ENCODE measurements at regions not wholly inside any gene's neighbourhood (a gene's known extent, or its start where the extent isn't known, plus 50 kb on each side); places are given as distances from the start of the nearest gene placed in this dataset.

DNA sequence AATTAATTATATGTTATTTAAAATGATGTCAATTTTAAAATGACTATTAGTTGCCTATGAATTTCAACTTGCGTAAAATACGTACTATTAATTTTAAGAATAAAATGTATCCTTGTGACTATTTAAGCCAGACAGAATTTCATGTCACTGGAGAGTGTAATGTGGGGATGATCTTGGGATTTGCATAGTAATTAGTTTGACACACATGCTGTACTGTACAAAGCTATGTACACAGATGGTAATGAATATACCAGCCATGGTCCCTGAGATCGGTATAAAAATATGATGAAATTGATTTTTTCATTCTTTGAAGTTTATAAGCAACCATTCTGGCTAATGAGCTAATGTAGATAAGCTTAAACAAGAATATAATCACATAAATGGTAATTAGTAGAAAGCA lies 134.4 kb upstream of the ROBO1 start:
- Mint-ChIP-seq H3K36me3 (ENCODE audit: insufficient read depth) (no peaks in the 10 kb centered on the region), H3K4me1 (ENCODE audit: low read depth in 2 of 2) (no peaks in the 10 kb centered on the region), H3K4me3 (no peak overlapping the region), H3K9me3 (peaks cover 12 to 23% of the 10 kb centered on the region in 2 donors), H3K27ac (no peak overlapping the region), H3K27me3 (no peaks in the 10 kb centered on the region)
- DNase-seq: no peak
- ATAC-seq (replicated peaks): no peak

DNA sequence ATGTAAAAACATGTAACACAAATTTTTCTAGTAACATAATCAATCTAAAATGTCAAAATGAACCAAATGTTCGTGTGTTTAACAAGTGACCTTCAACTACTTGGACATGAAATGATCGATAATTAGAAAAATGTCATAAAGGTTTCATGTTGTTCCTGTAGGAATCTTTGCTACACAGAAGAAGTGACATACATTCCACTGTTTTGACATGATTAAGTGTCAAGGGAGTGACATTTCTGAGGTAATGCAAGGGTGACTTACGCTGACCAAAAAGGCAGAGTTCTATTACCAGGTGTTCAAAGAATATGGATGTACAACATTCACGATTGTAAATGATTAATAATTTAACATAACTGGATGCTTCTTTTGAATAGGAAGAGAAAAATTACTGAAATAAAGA lies 131.1 kb upstream of the ROBO1 start:
- no peaks in the 10 kb centered on the region for H3K27me3 Mint-ChIP-seq
- H3K27ac Mint-ChIP-seq: no peak overlapping the region
- ATAC-seq (replicated peaks) (no peak), DNase-seq (no peak)
- H3K36me3 Mint-ChIP-seq (ENCODE audit: insufficient read depth): no peaks in the 10 kb centered on the region
- no peaks in the 10 kb centered on the region for H3K4me1 Mint-ChIP-seq (ENCODE audit: low read depth in 2 of 2)
- H3K9me3 Mint-ChIP-seq: peaks cover 10 to 16% of the 10 kb centered on the region in 2 donors
- no peak overlapping the region for H3K4me3 Mint-ChIP-seq

DNA sequence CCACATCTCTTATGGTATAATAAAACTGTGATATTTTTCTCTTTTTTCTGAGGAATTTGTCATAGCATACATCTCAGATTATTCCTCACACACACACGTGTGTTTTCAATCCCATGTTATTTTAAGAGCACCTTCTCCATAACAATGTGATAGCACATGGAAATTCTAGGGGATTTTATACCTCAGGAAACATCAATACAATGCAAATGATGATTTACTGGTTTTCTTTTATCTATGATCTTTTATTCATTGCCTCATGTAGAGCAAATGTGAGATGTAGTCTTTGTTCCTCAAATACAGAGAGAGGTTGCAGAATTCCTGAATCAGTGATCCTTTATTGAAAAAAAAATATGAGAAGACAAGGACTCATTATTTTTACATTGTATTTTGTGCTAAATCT lies 128.3 kb upstream of the ROBO1 start:
- Mint-ChIP-seq H3K27ac (no peak overlapping the region), H3K36me3 (ENCODE audit: insufficient read depth) (no peaks in the 10 kb centered on the region), H3K4me1 (ENCODE audit: low read depth in 2 of 2) (no peaks in the 10 kb centered on the region), H3K4me3 (no peak overlapping the region), H3K27me3 (no peaks in the 10 kb centered on the region), H3K9me3 (peaks cover 9 to 12% of the 10 kb centered on the region in 2 donors)
- ATAC-seq (replicated peaks) (no peak), DNase-seq (no peak)

DNA sequence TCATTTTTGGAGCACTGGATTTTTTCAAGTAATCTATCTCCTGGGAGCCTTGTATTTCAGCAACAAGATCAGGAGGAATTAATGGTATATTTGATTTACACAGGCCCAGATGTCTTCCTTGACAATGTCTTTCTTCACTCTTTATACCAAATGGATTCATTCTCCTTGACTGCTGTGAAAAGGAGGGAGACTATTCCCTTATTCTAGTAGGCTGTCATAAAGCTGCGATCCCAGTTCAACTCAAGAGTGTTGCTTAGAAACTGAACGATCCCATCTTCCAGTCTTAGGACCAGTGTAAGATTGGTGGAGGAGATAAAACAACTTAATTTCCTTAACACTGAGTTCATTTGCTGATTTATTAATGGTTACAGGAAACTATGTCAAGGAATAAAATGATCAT lies 119.4 kb upstream of the ROBO1 start:
- no peak overlapping the region for H3K27ac Mint-ChIP-seq
- no peaks in the 10 kb centered on the region for H3K36me3 Mint-ChIP-seq (ENCODE audit: insufficient read depth)
- H3K27me3 Mint-ChIP-seq: no peaks in the 10 kb centered on the region
- ATAC-seq (replicated peaks) (no peak), DNase-seq (no peak)
- no peak overlapping the region for H3K4me3 Mint-ChIP-seq
- H3K4me1 Mint-ChIP-seq (ENCODE audit: low read depth in 2 of 2): no peaks in the 10 kb centered on the region
- peaks cover 0 to 3% of the 10 kb centered on the region in 2 donors for H3K9me3 Mint-ChIP-seq

DNA sequence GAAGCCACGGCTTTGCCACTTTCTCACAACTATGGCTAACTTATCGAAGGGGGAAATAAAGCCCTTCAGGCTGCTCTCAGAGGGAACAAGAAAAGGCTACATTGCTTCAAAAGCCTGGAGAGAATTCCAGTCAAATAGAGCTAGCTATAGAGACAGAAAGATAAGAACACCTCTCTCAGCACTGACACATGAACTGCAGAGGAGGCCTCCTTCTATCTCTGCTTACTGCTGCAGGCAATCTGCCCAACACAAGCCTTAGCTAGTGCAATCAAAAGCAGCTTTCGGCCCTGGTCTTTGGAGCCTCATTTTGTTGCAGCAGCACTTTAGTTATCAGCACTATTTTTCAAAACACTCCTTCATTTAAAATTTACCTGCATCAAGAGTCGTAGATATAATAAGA lies 118.4 kb upstream of the ROBO1 start:
- Mint-ChIP-seq H3K27me3 (no peaks in the 10 kb centered on the region), H3K36me3 (ENCODE audit: insufficient read depth) (no peaks in the 10 kb centered on the region), H3K27ac (no peak overlapping the region), H3K4me1 (ENCODE audit: low read depth in 2 of 2) (no peaks in the 10 kb centered on the region), H3K4me3 (no peak overlapping the region), H3K9me3 (peaks cover 0 to 3% of the 10 kb centered on the region in 2 donors)
- DNase-seq (no peak), ATAC-seq (replicated peaks) (no peak)

DNA sequence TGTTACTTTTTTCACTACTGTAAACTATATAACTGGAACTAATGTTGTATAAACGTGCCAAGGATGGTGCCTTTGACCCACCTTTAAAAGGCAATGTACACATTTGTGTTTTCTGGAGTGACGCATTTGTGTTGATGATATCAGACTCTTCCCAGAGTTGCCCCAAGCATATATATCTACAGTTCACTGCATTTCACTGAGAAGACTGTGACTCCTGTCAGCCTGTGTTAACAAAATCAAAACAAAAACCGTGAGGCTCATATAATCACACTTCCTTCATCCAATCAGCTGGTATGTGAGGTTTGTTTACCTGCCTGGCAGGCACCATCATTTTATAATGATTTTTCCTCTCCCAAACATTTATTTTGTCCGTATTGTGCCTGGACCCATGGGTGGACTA lies 117.6 kb upstream of the ROBO1 start:
- no peak overlapping the region for H3K4me3 Mint-ChIP-seq
- H3K9me3 Mint-ChIP-seq: peaks cover 0 to 6% of the 10 kb centered on the region in 2 donors
- no peak overlapping the region for H3K27ac Mint-ChIP-seq
- no peak for ATAC-seq (replicated peaks)
- no peaks in the 10 kb centered on the region for H3K4me1 Mint-ChIP-seq (ENCODE audit: low read depth in 2 of 2)
- no peaks in the 10 kb centered on the region for H3K27me3 Mint-ChIP-seq
- H3K36me3 Mint-ChIP-seq (ENCODE audit: insufficient read depth): no peaks in the 10 kb centered on the region
- DNase-seq: no peak

DNA sequence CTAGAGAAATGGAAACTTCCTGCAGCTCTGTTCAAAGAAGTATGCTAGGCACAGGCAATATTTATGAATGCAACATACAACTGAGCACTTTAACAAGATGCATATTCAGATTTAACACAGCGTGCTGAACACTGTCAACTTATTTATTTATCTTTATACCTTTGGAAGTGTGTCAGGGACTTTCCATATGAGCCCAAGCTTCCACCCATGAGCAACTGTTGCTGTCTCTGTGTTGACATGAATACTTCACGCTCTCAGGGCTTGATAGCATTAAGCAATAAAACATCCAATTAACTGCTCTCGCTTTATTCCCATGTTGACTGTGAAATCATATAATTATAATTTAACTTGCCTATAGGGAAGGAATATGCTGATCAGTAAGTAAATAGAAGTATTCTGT lies 116.6 kb upstream of the ROBO1 start:
- no peak overlapping the region for H3K4me3 Mint-ChIP-seq
- no peaks in the 10 kb centered on the region for H3K27me3 Mint-ChIP-seq
- H3K27ac Mint-ChIP-seq: no peak overlapping the region
- ATAC-seq (replicated peaks): no peak
- H3K36me3 Mint-ChIP-seq (ENCODE audit: insufficient read depth): no peaks in the 10 kb centered on the region
- H3K4me1 Mint-ChIP-seq (ENCODE audit: low read depth in 2 of 2): no peaks in the 10 kb centered on the region
- peaks cover 0 to 6% of the 10 kb centered on the region in 2 donors for H3K9me3 Mint-ChIP-seq
- no peak for DNase-seq

DNA sequence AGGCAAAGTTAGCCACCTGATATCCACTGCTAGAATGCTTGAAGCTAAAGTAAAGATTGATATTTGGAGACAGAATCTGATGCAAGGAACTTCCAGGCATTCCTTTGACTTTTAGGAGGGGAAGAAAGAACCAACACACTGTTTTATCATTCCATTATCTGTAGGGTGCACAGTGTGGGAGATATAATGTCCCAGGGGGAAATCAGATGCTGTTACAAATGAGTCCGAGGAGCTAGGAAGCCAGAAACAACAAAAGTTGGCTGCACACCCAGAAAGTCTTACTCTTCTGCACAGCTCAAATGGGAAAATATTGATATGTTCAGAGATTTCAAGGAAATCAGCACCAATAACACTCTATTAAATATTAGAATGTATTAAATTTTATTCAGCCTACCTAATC lies 113.6 kb upstream of the ROBO1 start:
- ATAC-seq (replicated peaks): no peak
- DNase-seq: no peak
- Mint-ChIP-seq H3K27ac (no peak overlapping the region), H3K4me3 (no peak overlapping the region), H3K4me1 (ENCODE audit: low read depth in 2 of 2) (no peaks in the 10 kb centered on the region), H3K36me3 (ENCODE audit: insufficient read depth) (no peaks in the 10 kb centered on the region), H3K27me3 (no peaks in the 10 kb centered on the region), H3K9me3 (peaks cover 8 to 12% of the 10 kb centered on the region in 2 donors)

DNA sequence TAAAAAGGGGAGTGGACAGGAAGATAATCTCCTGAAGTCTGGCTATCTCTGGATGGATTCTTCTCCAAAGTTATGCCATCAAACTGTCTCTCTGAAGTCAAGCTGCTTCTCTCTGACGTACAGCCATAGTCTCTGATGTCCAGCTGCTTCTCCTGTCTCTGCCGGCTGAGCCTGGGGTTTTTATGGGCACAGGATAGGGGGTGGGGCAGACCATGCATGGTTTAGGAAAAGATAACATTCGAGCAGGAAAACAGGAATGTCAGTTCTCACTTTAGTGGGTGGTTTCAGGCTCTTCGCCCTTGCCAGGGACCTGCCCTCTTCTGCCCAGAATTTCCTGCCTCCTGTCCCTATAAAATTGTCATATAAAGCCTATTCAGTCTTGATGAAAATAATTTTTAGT lies 110.9 kb upstream of the ROBO1 start:
- no peaks in the 10 kb centered on the region for H3K36me3 Mint-ChIP-seq (ENCODE audit: insufficient read depth)
- no peak for ATAC-seq (replicated peaks)
- H3K27me3 Mint-ChIP-seq: no peaks in the 10 kb centered on the region
- no peak overlapping the region for H3K4me3 Mint-ChIP-seq
- no peak for DNase-seq
- H3K9me3 Mint-ChIP-seq: peaks cover 8 to 12% of the 10 kb centered on the region in 2 donors
- no peak overlapping the region for H3K27ac Mint-ChIP-seq
- H3K4me1 Mint-ChIP-seq (ENCODE audit: low read depth in 2 of 2): no peaks in the 10 kb centered on the region

DNA sequence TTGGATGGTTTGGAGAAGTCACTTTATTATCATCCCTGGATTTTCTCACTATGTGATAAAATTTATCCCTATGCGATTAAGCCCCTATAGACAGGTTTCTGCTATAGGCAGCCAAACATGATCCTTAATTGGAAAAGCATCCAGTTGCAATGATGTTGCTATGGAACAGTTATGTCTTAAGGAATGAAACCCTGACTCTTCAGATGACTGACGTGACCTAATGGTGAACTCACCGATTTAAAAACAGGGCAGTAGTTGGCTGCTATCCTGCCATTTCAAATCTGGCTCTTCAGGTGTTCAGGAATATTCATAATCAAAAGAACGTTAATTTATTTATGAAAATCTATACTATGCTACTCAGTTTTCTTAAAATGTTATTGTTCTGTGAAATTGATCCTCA lies 106.8 kb upstream of the ROBO1 start:
- DNase-seq: no peak
- no peaks in the 10 kb centered on the region for H3K27me3 Mint-ChIP-seq
- no peaks in the 10 kb centered on the region for H3K4me1 Mint-ChIP-seq (ENCODE audit: low read depth in 2 of 2)
- no peak overlapping the region for H3K4me3 Mint-ChIP-seq
- H3K27ac Mint-ChIP-seq: no peak overlapping the region
- no peak for ATAC-seq (replicated peaks)
- H3K9me3 Mint-ChIP-seq: peaks cover 10 to 15% of the 10 kb centered on the region in 2 donors
- H3K36me3 Mint-ChIP-seq (ENCODE audit: insufficient read depth): no peaks in the 10 kb centered on the region

DNA sequence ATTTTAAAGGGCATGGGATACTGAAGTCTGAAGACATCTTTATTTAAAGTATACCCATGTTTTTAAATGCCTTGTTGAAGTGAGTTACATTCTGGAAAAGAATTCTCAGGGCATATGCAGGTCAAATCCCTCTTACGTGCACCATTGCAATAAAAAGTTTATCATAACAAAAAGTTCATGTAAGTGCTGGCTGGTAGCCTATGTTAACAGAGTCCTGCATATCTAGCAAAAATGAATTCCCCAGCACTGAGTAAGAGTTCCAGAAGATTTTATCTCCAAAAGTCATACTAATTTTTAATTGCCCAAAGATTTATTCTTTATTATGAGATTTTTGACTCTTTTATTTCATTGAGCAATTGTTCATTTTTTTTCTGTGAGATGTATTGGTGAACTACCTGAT lies 104.7 kb upstream of the ROBO1 start:
- ATAC-seq (replicated peaks): no peak
- Mint-ChIP-seq H3K4me1 (ENCODE audit: low read depth in 2 of 2) (no peaks in the 10 kb centered on the region), H3K4me3 (no peak overlapping the region), H3K27me3 (no peaks in the 10 kb centered on the region), H3K27ac (no peak overlapping the region), H3K9me3 (peaks cover 18 to 20% of the 10 kb centered on the region in 2 donors), H3K36me3 (ENCODE audit: insufficient read depth) (no peaks in the 10 kb centered on the region)
- DNase-seq: no peak

DNA sequence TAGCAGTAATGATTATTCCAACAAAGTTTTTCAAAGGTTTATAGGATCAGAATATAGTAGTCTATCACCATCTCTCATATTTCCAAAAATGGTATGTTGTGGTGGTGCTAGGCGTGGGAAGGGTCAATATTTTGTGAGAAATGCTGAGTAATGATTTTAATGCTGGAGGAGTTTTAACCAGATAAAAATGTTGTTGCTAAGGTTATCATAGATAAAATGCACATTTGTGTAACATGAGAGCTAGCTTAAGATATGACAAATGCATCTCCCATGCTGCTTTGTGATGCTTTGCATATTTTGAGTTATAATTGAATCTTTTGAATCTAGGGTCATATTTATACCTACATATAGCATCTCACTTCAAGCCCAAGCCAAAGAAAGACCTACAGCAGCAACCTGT lies 103.9 kb upstream of the ROBO1 start:
- no peaks in the 10 kb centered on the region for H3K4me1 Mint-ChIP-seq (ENCODE audit: low read depth in 2 of 2)

DNA sequence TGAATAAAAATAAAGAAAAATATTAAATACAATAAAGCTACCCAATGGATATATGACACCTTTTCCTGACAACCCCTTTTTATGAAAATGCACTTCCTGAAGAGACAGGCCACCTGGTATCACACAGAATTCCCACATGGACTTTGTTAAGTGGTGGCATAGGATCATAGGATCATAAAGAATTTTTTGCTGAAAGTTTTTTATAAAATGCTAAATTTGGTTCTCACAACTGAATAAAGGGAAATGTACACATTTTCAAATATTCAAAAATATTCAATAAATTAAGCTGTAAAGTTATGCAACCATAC lies 102.5 kb upstream of the ROBO1 start:
- no peak for DNase-seq
- ATAC-seq (replicated peaks): no peak
- H3K9me3 Mint-ChIP-seq: peaks cover 16 to 20% of the 10 kb centered on the region in 2 donors
- no peak overlapping the region for H3K4me3 Mint-ChIP-seq
- no peaks in the 10 kb centered on the region for H3K36me3 Mint-ChIP-seq (ENCODE audit: insufficient read depth)
- no peaks in the 10 kb centered on the region for H3K4me1 Mint-ChIP-seq (ENCODE audit: low read depth in 2 of 2)
- no peaks in the 10 kb centered on the region for H3K27me3 Mint-ChIP-seq
- no peak overlapping the region for H3K27ac Mint-ChIP-seq

More for the DNA sequence above, 103.9 kb upstream of the ROBO1 start:
- ATAC-seq (replicated peaks): no peak
- no peak overlapping the region for H3K27ac Mint-ChIP-seq
- DNase-seq: no peak
- no peak overlapping the region for H3K4me3 Mint-ChIP-seq
- H3K9me3 Mint-ChIP-seq: peaks cover 16 to 20% of the 10 kb centered on the region in 2 donors
- H3K27me3 Mint-ChIP-seq: no peaks in the 10 kb centered on the region
- no peaks in the 10 kb centered on the region for H3K36me3 Mint-ChIP-seq (ENCODE audit: insufficient read depth)

DNA sequence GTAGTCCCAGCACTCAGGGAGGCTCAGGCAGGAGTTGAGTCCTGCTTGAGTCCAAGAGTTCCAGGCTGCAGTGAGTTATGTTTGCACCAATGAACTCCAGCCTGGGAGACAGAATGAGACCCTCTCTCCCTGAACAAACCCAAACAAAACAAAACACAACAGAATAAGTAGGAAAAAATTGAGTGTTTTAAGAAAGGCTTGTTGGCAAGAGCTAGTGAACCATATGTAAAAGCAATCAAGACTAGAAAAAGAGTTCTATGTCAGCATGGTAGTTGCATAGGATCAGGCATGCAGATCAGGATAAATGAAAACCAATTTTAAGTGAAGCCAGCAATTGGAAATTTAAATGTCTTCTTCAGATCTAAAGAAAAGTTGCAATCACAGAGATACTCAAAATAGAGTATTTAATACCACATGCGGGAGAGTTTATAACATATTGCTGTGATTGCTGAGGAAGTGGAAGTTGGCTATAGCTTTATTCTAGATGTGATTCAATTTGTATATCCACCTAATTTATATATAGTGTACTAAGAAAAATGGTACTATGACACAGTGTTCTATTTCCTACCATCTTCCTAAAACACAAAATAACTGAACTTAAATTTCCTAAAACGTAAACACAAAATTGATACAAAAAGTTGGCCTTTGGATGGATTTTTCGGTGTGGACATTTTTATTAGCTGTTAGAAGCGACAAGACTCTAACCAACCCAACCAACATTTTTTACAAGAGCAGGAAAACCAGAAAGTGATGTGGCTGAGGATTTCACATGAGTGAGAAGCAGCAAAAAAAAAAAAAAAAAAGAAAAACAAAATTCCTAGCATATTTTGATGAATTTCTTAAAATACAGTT lies 101.9 kb upstream of the ROBO1 start:
- no peaks in the 10 kb centered on the region for H3K4me1 Mint-ChIP-seq (ENCODE audit: low read depth in 2 of 2)
- ATAC-seq (replicated peaks): no peak
- no peak overlapping the region for H3K27ac Mint-ChIP-seq
- no peak overlapping the region for H3K4me3 Mint-ChIP-seq
- no peak for DNase-seq
- no peaks in the 10 kb centered on the region for H3K36me3 Mint-ChIP-seq (ENCODE audit: insufficient read depth)
- peaks cover 16 to 20% of the 10 kb centered on the region in 2 donors for H3K9me3 Mint-ChIP-seq
- H3K27me3 Mint-ChIP-seq: no peaks in the 10 kb centered on the region

Data from effector memory CD8-positive, alpha-beta T cell (primary cell).